Astrocyte (in vitro differentiated cells and primary cell): ENCODE measurements at regions not wholly inside any gene's neighbourhood (a gene's known extent, or its start where the extent isn't known, plus 50 kb on each side); places are given as distances from the start of the nearest gene placed in this dataset.

ENCODE experiments used
- DNase-seq: peaks from one replicate; pipeline ENCODE4 v3.0.0-alpha.2; 2010; ENCODE audit warnings: low read depth
- FAIRE-seq: peaks from 2 replicates; lab custom pipeline; 2011; peaks lifted over from hg19 to GRCh38; lab: Jason Lieb, UNC
- H2AFZ ChIP-seq: 2 replicates; pipeline ENCODE4 v1.6.0; 2012; ENCODE audit warnings: low read depth, low read length, inconsistent platforms
- H3K27ac ChIP-seq: 2 replicates; pipeline ENCODE4 v1.5.1; 2011; ENCODE audit warnings: low read depth, low read length, inconsistent platforms
- H3K27me3 ChIP-seq: 2 replicates; pipeline ENCODE4 v1.6.0; 2011; ENCODE audit warnings: low read length, inconsistent platforms; ENCODE audit not compliant: insufficient read depth
- H3K36me3 ChIP-seq: 2 replicates; pipeline ENCODE4 v1.5.1; 2011; ENCODE audit warnings: low read length, inconsistent platforms; ENCODE audit not compliant: insufficient read depth
- H3K4me1 ChIP-seq: 2 replicates; pipeline ENCODE4 v1.5.1; 2011; ENCODE audit warnings: low read length, inconsistent platforms; ENCODE audit not compliant: insufficient read depth
- H3K4me2 ChIP-seq: 2 replicates; pipeline ENCODE4 v1.6.0; 2012; ENCODE audit warnings: low read length, inconsistent platforms
- H3K4me3 ChIP-seq: 2 replicates; pipeline ENCODE4 v1.5.1; 2011; ENCODE audit warnings: low read depth, mild to moderate bottlenecking, low read length, inconsistent platforms; ENCODE audit not compliant: insufficient read depth
- H3K79me2 ChIP-seq: 2 replicates; pipeline ENCODE4 v1.6.0; 2012; ENCODE audit warnings: mild to moderate bottlenecking, low read length, inconsistent platforms; ENCODE audit not compliant: insufficient read depth
- H3K9ac ChIP-seq: 2 replicates; pipeline ENCODE4 v1.6.0; 2012; ENCODE audit warnings: mild to moderate bottlenecking, low read length, inconsistent platforms
- H3K9me3 ChIP-seq: 2 replicates; pipeline ENCODE4 v1.5.1; 2012; ENCODE audit warnings: low read depth, mild to moderate bottlenecking, low read length, inconsistent platforms; ENCODE audit not compliant: insufficient read depth
- H4K20me1 ChIP-seq: 2 replicates; pipeline ENCODE4 v1.6.0; 2012; ENCODE audit warnings: low read length, inconsistent platforms; ENCODE audit not compliant: insufficient read depth
- H3K27ac Mint-ChIP-seq: one replicate; pipeline ENCODE4 v1.8.0; 2021; ENCODE audit warnings: mild to moderate bottlenecking, mixed read lengths; ENCODE audit not compliant: unreplicated experiment
- H3K27me3 Mint-ChIP-seq: one replicate; pipeline ENCODE4 v1.8.0; 2021; ENCODE audit warnings: low read depth, mixed read lengths; ENCODE audit not compliant: unreplicated experiment
- H3K36me3 Mint-ChIP-seq: one replicate; pipeline ENCODE4 v1.8.0; 2021; ENCODE audit warnings: low read depth, mixed read lengths; ENCODE audit not compliant: unreplicated experiment
- H3K4me1 Mint-ChIP-seq: one replicate; pipeline ENCODE4 v1.8.0; 2021; ENCODE audit warnings: low read depth, mixed read lengths; ENCODE audit not compliant: unreplicated experiment
- H3K4me3 Mint-ChIP-seq: one replicate; pipeline ENCODE4 v1.8.0; 2021; ENCODE audit warnings: mild to moderate bottlenecking, moderate library complexity, mixed read lengths; ENCODE audit not compliant: unreplicated experiment
- H3K9me3 Mint-ChIP-seq: one replicate; pipeline ENCODE4 v1.8.0; 2021; ENCODE audit warnings: mild to moderate bottlenecking, mixed read lengths; ENCODE audit not compliant: unreplicated experiment
- CTCF ChIP-seq: IDR thresholded peaks from 2 replicates; pipeline ENCODE4 v1.5.1; 2011; ENCODE audit warnings: low read depth, mild to moderate bottlenecking, inconsistent platforms, low read length, moderate library complexity; ENCODE audit not compliant: insufficient read depth
- EZH2 ChIP-seq: IDR thresholded peaks from 2 replicates; pipeline ENCODE4 v1.6.1; 2012; ENCODE audit warnings: mild to moderate bottlenecking, low read length, inconsistent platforms; ENCODE audit not compliant: insufficient read depth

GRCh38 chr5:29935371-29935770, 1258.1 kb upstream of the CDH6 start:
- Histone ChIP-seq H2AFZ (no peak overlapping the region), H3K4me3 (no peak overlapping the region), H3K9me3 (no peaks in the 10 kb centered on the region), H4K20me1 (no peaks in the 10 kb centered on the region), H3K9ac (no peak overlapping the region), H3K27me3 (no peaks in the 10 kb centered on the region), H3K27ac (no peak overlapping the region), H3K36me3 (no peaks in the 10 kb centered on the region), H3K4me1 (no peaks in the 10 kb centered on the region), H3K4me2 (no peak overlapping the region), H3K79me2 (no peaks in the 10 kb centered on the region)
- no peaks in the 10 kb centered on the region for H3K27me3 Mint-ChIP-seq
- H3K4me3 Mint-ChIP-seq: no peak overlapping the region
- H3K36me3 Mint-ChIP-seq: no peaks in the 10 kb centered on the region
- no peak for FAIRE-seq
- peaks cover 4% of the 10 kb centered on the region for H3K4me1 Mint-ChIP-seq
- DNase-seq: no peak
- H3K9me3 Mint-ChIP-seq: no peaks in the 10 kb centered on the region
- H3K27ac Mint-ChIP-seq: no peak overlapping the region
- no peak for TF ChIP-seq EZH2
- no peak for TF ChIP-seq CTCF

- H3K36me3 Mint-ChIP-seq: no peaks in the 10 kb centered on the region
- H3K9me3 Mint-ChIP-seq: no peaks in the 10 kb centered on the region
- TF ChIP-seq EZH2: no peak
- TF ChIP-seq CTCF: no peak
- peaks cover under 1% of the 10 kb centered on the region for H3K4me1 Mint-ChIP-seq
- Histone ChIP-seq H3K4me3 (no peak overlapping the region), H3K27me3 (no peaks in the 10 kb centered on the region), H2AFZ (no peak overlapping the region), H3K79me2 (no peaks in the 10 kb centered on the region), H4K20me1 (no peaks in the 10 kb centered on the region), H3K4me2 (no peak overlapping the region), H3K36me3 (no peaks in the 10 kb centered on the region), H3K9ac (no peak overlapping the region), H3K4me1 (no peaks in the 10 kb centered on the region), H3K27ac (no peak overlapping the region), H3K9me3 (no peaks in the 10 kb centered on the region)
- FAIRE-seq: no peak
- H3K4me3 Mint-ChIP-seq: no peak overlapping the region
- no peak for DNase-seq
- H3K27ac Mint-ChIP-seq: no peak overlapping the region
- H3K27me3 Mint-ChIP-seq: no peaks in the 10 kb centered on the region
Observed at GRCh38 chr5:29930316-29930715, 1263.2 kb upstream of the CDH6 start.

GRCh38 chr5:29924107-29924506, 1269.4 kb upstream of the CDH6 start:
- H3K4me3 ChIP-seq: no peak overlapping the region
- no peak overlapping the region for H2AFZ ChIP-seq
- DNase-seq (no peak), FAIRE-seq (no peak)
- H3K4me2 ChIP-seq: no peak overlapping the region
- Mint-ChIP-seq H3K27me3 (no peaks in the 10 kb centered on the region), H3K4me3 (no peak overlapping the region), H3K36me3 (no peaks in the 10 kb centered on the region), H3K4me1 (no peaks in the 10 kb centered on the region), H3K9me3 (no peaks in the 10 kb centered on the region), H3K27ac (no peak overlapping the region)
- H3K36me3 ChIP-seq: no peaks in the 10 kb centered on the region
- no peaks in the 10 kb centered on the region for H3K27me3 ChIP-seq
- no peaks in the 10 kb centered on the region for H3K9me3 ChIP-seq
- no peak overlapping the region for H3K9ac ChIP-seq
- no peak overlapping the region for H3K27ac ChIP-seq
- TF ChIP-seq EZH2 (no peak), CTCF (no peak)
- no peaks in the 10 kb centered on the region for H3K79me2 ChIP-seq
- H3K4me1 ChIP-seq: no peaks in the 10 kb centered on the region
- H4K20me1 ChIP-seq: no peaks in the 10 kb centered on the region
